HCT116 (cell line): ENCODE measurements at regions not wholly inside any gene's neighbourhood (a gene's known extent, or its start where the extent isn't known, plus 50 kb on each side); places are given as distances from the start of the nearest gene placed in this dataset.

Source experiments
- ATAC-seq: fragments of 200-7000 bp; cut with Tn5 transposase; 2 replicates; pipeline ENCODE4 v1.9.1; 2020; ENCODE audit warnings: mild to moderate bottlenecking, moderate library complexity
- BruUV-seq: library from RNA; stranded (reverse); fragments of 400-500 nt; replicated peaks from 2 replicates; lab custom pipeline; 2021; lab: Mats Ljungman, UMichigan
- CTCF ChIA-PET: fragments of 300-600 bp; sonication (Branson Sonifier 250); formaldehyde crosslinking; loops from one replicate; lab custom pipeline; 2021; ENCODE audit warnings: antibody characterized with exemption; lab: Charles Lee
- POLR2A ChIA-PET: fragments of 300-600, 350-600 bp; sonication (Branson Sonifier 250); formaldehyde crosslinking; loops from one replicate; lab custom pipeline; 2021; ENCODE audit warnings: antibody characterized with exemption; lab: Charles Lee
- RAD21 ChIA-PET, 2 experiments: fragments of 300-600 bp; sonication (Branson Sonifier 250); formaldehyde crosslinking; loops; one replicate each; lab custom pipeline; 2023; ENCODE audit warnings: low total read pairs in 2 of 2; ENCODE audit not compliant: uncharacterized antibody in 2 of 2, unreplicated experiment in 2 of 2, low non-redundant PET in 1 of 2; lab: Charles Lee
- DNase-seq: peaks from one replicate; pipeline ENCODE4 v3.0.0-alpha.2; 2010; ENCODE audit warnings: low read depth, low spot score
- H2AFZ ChIP-seq: fragments of 200-600 bp; shearing (Covaris generic), sonication (generic); 2 replicates; pipeline ENCODE4 v1.6.1; 2017; ENCODE audit warnings: low read depth, mixed run types, mixed read lengths, antibody characterized with exemption, low read length; ENCODE audit not compliant: poor library complexity, severe bottlenecking
- H3K27ac ChIP-seq: 2 replicates; pipeline ENCODE4 v1.5.1; 2012; ENCODE audit warnings: low read depth, low read length
- H3K27me3 ChIP-seq: fragments of 200-600 bp; sonication (generic); 2 replicates; pipeline ENCODE4 v1.6.1; 2016; ENCODE audit warnings: mixed run types, low read length, mixed read lengths; ENCODE audit not compliant: insufficient read depth
- H3K36me3 ChIP-seq, 2 experiments: fragments of 200-500 bp in 1 of 2; fragments of 200-600 bp in 1 of 2; sonication (Bioruptor generic) in 1 of 2; sonication (generic) in 1 of 2; 2 replicates each; pipeline versions ENCODE4 v1.5.1 to v1.6.1; 2014 to 2016; ENCODE audit warnings: low read length in 2 of 2, inconsistent platforms in 1 of 2, mixed read lengths in 1 of 2, mixed run types in 1 of 2; ENCODE audit not compliant: insufficient read depth in 2 of 2, control insufficient read depth in 1 of 2
- H3K4me1 ChIP-seq, 2 experiments: fragments of 200-600 bp in 1 of 2; sonication (generic) in 1 of 2; 2 replicates each; pipeline versions ENCODE4 v1.5.1 to v1.6.1; 2012 to 2017; ENCODE audit warnings: low read length in 2 of 2, inconsistent platforms in 1 of 2, mild to moderate bottlenecking in 1 of 2, mixed read lengths in 1 of 2, mixed run types in 1 of 2, moderate library complexity in 1 of 2; ENCODE audit not compliant: insufficient read depth in 2 of 2, control insufficient read depth in 1 of 2
- H3K4me2 ChIP-seq: fragments of 200-600 bp; sonication (generic); 2 replicates; pipeline ENCODE4 v1.6.1; 2017; ENCODE audit warnings: mixed run types, low read length, mixed read lengths
- H3K4me3 ChIP-seq, 2 experiments: fragments of 200-600 bp in 1 of 2; sonication (generic) in 1 of 2; replicated peaks in 1 of 2; 2 replicates each; pipeline ENCODE4 v1.5.1; 2011 to 2016; ENCODE audit warnings: low read length in 2 of 2, control low read depth in 1 of 2, low read depth in 1 of 2, mild to moderate bottlenecking in 1 of 2, mixed read lengths in 1 of 2, mixed run types in 1 of 2
- H3K79me2 ChIP-seq: fragments of 200-600 bp; sonication (generic); 2 replicates; pipeline ENCODE4 v1.6.1; 2017; ENCODE audit warnings: mild to moderate bottlenecking, mixed run types, low read length, moderate library complexity, mixed read lengths; ENCODE audit not compliant: insufficient read depth
- H3K9ac ChIP-seq: fragments of 200-600 bp; sonication (generic); 2 replicates; pipeline ENCODE4 v1.6.1; 2016; ENCODE audit warnings: low read length, mixed read lengths
- H3K9me2 ChIP-seq: fragments of 200-600 bp; sonication (generic), shearing (Covaris generic); 2 replicates; pipeline ENCODE4 v1.6.1; 2017; ENCODE audit warnings: mixed run types, mild to moderate bottlenecking, moderate library complexity; ENCODE audit not compliant: insufficient read depth
- H3K9me3 ChIP-seq, 2 experiments: fragments of 200-500 bp in 1 of 2; fragments of 200-600 bp in 1 of 2; sonication (Bioruptor generic) in 1 of 2; sonication (generic) in 1 of 2; 2 replicates each; pipeline ENCODE4 v1.6.1; 2014 to 2017; ENCODE audit warnings: low read length in 2 of 2, mixed read lengths in 2 of 2, inconsistent platforms in 1 of 2, low read depth in 1 of 2, mild to moderate bottlenecking in 1 of 2, mixed run types in 1 of 2, moderate library complexity in 1 of 2; ENCODE audit not compliant: control insufficient read depth in 1 of 2, insufficient read depth in 1 of 2
- H4K20me1 ChIP-seq: fragments of 200-600 bp; sonication (generic), shearing (Covaris generic); 2 replicates; pipeline ENCODE4 v1.6.1; 2017; ENCODE audit warnings: mixed run types, mild to moderate bottlenecking, moderate library complexity; ENCODE audit not compliant: insufficient read depth
- CBX3 ChIP-seq: IDR thresholded peaks from 2 replicates; pipeline ENCODE4 v1.6.1; 2012; ENCODE audit warnings: low read depth
- CEBPB ChIP-seq: IDR thresholded peaks from 2 replicates; pipeline ENCODE4 v1.6.1; 2012; ENCODE audit warnings: low read depth
- ELF1 ChIP-seq: IDR thresholded peaks from 2 replicates; pipeline ENCODE4 v1.6.1; 2012; ENCODE audit warnings: low read depth, borderline replicate concordance
- EZH2 ChIP-seq: fragments of 200-600 bp; sonication (generic); IDR thresholded peaks from 2 replicates; pipeline ENCODE4 v1.6.1; 2017; ENCODE audit warnings: antibody characterized with exemption, mixed run types
- EZH2phosphoT487 ChIP-seq: fragments of 200-600 bp; IDR thresholded peaks from 2 replicates; pipeline ENCODE4 v1.6.1; 2018; ENCODE audit warnings: antibody characterized with exemption, borderline replicate concordance
- JUND ChIP-seq: IDR thresholded peaks from 2 replicates; pipeline ENCODE4 v1.6.1; 2012
- POLR2A ChIP-seq: IDR thresholded peaks from 2 replicates; pipeline ENCODE4 v1.7.0; 2011; ENCODE audit warnings: borderline replicate concordance; ENCODE audit not compliant: insufficient read depth, insufficient read length; ENCODE audit errors: extremely low read depth
- POLR2AphosphoS5 ChIP-seq: IDR thresholded peaks from 2 replicates; pipeline ENCODE4 v1.6.1; 2011; ENCODE audit warnings: mild to moderate bottlenecking, low read depth, low read length, moderate library complexity
- RAD21 ChIP-seq: IDR thresholded peaks from 2 replicates; pipeline ENCODE4 v1.6.1; 2012; ENCODE audit warnings: low read depth, mild to moderate bottlenecking
- SRF ChIP-seq: IDR thresholded peaks from 2 replicates; pipeline ENCODE4 v1.6.1; 2012; ENCODE audit warnings: low read depth
- TCF7L2 ChIP-seq: IDR thresholded peaks from 2 replicates; pipeline ENCODE4 v1.7.0; 2011; ENCODE audit warnings: borderline replicate concordance, inconsistent platforms; ENCODE audit not compliant: insufficient read depth, insufficient read length; ENCODE audit errors: extremely low read depth
- ZFX ChIP-seq: fragments of 450-650 bp; IDR thresholded peaks from 2 replicates; pipeline ENCODE4 v1.6.1; 2017
- ZNF274 ChIP-seq: fragments of 200-500 bp; sonication (Bioruptor generic); IDR thresholded peaks from 2 replicates; pipeline ENCODE4 v1.6.1; 2014; ENCODE audit warnings: mild to moderate bottlenecking, low read depth, low read length, inconsistent platforms
- intact Hi-C: fragments of 100-400 bp; cut with micrococcal nuclease; formaldehyde crosslinking; loops from 2 replicates; pipeline ENCODE4 v1.10.0; 2022
- TF ChIP-seq, protein P1 (sequence below): IDR thresholded peaks from 2 replicates; pipeline ENCODE4 v1.6.1; 2011; ENCODE audit warnings: mild to moderate bottlenecking, low read length, moderate library complexity; ENCODE audit not compliant: insufficient replicate concordance; ENCODE audit errors: extremely low read depth
- TF ChIP-seq, protein P2 (sequence below): IDR thresholded peaks from 2 replicates; pipeline ENCODE4 v1.6.1; 2012
- TF ChIP-seq, protein P3 (sequence below): IDR thresholded peaks from 2 replicates; pipeline ENCODE4 v1.6.1; 2012
- TF ChIP-seq, protein P4 (sequence below): IDR thresholded peaks from 2 replicates; pipeline ENCODE4 v1.6.1; 2012; ENCODE audit warnings: low read depth
- TF ChIP-seq, protein P5 (sequence below), 3 experiments: fragments of 200-600 bp in 1 of 3; sonication (generic) in 1 of 3; IDR thresholded peaks in 2 of 3; conservative IDR thresholded peaks in 1 of 3; 2 replicates each; pipeline ENCODE4 v1.5.1; 2012 to 2017; ENCODE audit warnings: low read depth in 2 of 3, low read length in 2 of 3, antibody characterized with exemption in 1 of 3, borderline replicate concordance in 1 of 3, control low read depth in 1 of 3, mild to moderate bottlenecking in 1 of 3, mixed read lengths in 1 of 3, mixed run types in 1 of 3, moderate library complexity in 1 of 3; ENCODE audit not compliant: insufficient read depth in 1 of 3

DNA sequence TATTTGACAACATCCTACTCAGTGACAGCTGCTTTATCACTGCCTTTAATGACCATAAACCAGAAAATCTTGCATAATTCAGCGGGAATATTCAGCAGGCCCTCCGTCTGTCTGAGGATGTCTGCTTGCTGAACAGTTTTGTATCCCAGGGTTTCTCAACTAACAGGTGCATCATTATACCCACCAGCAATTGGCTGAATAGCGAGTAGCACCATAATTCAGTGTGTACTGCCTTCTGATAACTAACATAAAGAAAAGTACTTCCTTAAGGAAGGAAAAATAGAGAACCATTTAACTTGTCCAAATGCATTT, 680.1 kb downstream of the GALC start:
- no peak for DNase-seq
- H2AFZ ChIP-seq: no peak overlapping the region
- RAD21 ChIA-PET: no interaction called here
- H3K9ac ChIP-seq: no peak overlapping the region
- no peaks in the 10 kb centered on the region for H4K20me1 ChIP-seq
- H3K9me2 ChIP-seq: no peaks in the 10 kb centered on the region
- no peak overlapping the region for H3K27ac ChIP-seq
- H3K36me3 ChIP-seq: no peaks in the 10 kb centered on the region
- H3K9me3 ChIP-seq: peaks cover 8 to 20% of the 10 kb centered on the region in 2 experiments; a peak in 2 of 4 replicates
- no peaks in the 10 kb centered on the region for H3K4me1 ChIP-seq
- H3K79me2 ChIP-seq: no peaks in the 10 kb centered on the region
- intact Hi-C loops: no loop called here
- ATAC-seq: no peak
- TF ChIP-seq RAD21: no peak
- TF ChIP-seq SRF: no peak
- TF ChIP-seq, protein P1, sequence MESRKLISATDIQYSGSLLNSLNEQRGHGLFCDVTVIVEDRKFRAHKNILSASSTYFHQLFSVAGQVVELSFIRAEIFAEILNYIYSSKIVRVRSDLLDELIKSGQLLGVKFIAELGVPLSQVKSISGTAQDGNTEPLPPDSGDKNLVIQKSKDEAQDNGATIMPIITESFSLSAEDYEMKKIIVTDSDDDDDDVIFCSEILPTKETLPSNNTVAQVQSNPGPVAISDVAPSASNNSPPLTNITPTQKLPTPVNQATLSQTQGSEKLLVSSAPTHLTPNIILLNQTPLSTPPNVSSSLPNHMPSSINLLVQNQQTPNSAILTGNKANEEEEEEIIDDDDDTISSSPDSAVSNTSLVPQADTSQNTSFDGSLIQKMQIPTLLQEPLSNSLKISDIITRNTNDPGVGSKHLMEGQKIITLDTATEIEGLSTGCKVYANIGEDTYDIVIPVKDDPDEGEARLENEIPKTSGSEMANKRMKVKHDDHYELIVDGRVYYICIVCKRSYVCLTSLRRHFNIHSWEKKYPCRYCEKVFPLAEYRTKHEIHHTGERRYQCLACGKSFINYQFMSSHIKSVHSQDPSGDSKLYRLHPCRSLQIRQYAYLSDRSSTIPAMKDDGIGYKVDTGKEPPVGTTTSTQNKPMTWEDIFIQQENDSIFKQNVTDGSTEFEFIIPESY: no peak
- TF ChIP-seq CBX3: no peak
- TF ChIP-seq EZH2phosphoT487: no peak
- TF ChIP-seq ZNF274: no peak
- no peak for TF ChIP-seq EZH2
- TF ChIP-seq JUND: no peak
- TF ChIP-seq, protein P2, sequence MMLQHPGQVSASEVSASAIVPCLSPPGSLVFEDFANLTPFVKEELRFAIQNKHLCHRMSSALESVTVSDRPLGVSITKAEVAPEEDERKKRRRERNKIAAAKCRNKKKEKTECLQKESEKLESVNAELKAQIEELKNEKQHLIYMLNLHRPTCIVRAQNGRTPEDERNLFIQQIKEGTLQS: no peak
- TF ChIP-seq, protein P3, sequence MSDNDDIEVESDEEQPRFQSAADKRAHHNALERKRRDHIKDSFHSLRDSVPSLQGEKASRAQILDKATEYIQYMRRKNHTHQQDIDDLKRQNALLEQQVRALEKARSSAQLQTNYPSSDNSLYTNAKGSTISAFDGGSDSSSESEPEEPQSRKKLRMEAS: no peak
- TF ChIP-seq, protein P4, sequence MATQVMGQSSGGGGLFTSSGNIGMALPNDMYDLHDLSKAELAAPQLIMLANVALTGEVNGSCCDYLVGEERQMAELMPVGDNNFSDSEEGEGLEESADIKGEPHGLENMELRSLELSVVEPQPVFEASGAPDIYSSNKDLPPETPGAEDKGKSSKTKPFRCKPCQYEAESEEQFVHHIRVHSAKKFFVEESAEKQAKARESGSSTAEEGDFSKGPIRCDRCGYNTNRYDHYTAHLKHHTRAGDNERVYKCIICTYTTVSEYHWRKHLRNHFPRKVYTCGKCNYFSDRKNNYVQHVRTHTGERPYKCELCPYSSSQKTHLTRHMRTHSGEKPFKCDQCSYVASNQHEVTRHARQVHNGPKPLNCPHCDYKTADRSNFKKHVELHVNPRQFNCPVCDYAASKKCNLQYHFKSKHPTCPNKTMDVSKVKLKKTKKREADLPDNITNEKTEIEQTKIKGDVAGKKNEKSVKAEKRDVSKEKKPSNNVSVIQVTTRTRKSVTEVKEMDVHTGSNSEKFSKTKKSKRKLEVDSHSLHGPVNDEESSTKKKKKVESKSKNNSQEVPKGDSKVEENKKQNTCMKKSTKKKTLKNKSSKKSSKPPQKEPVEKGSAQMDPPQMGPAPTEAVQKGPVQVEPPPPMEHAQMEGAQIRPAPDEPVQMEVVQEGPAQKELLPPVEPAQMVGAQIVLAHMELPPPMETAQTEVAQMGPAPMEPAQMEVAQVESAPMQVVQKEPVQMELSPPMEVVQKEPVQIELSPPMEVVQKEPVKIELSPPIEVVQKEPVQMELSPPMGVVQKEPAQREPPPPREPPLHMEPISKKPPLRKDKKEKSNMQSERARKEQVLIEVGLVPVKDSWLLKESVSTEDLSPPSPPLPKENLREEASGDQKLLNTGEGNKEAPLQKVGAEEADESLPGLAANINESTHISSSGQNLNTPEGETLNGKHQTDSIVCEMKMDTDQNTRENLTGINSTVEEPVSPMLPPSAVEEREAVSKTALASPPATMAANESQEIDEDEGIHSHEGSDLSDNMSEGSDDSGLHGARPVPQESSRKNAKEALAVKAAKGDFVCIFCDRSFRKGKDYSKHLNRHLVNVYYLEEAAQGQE: no peak
- TF ChIP-seq TCF7L2: no peak
- TF ChIP-seq POLR2AphosphoS5: no peak
- TF ChIP-seq, protein P5, sequence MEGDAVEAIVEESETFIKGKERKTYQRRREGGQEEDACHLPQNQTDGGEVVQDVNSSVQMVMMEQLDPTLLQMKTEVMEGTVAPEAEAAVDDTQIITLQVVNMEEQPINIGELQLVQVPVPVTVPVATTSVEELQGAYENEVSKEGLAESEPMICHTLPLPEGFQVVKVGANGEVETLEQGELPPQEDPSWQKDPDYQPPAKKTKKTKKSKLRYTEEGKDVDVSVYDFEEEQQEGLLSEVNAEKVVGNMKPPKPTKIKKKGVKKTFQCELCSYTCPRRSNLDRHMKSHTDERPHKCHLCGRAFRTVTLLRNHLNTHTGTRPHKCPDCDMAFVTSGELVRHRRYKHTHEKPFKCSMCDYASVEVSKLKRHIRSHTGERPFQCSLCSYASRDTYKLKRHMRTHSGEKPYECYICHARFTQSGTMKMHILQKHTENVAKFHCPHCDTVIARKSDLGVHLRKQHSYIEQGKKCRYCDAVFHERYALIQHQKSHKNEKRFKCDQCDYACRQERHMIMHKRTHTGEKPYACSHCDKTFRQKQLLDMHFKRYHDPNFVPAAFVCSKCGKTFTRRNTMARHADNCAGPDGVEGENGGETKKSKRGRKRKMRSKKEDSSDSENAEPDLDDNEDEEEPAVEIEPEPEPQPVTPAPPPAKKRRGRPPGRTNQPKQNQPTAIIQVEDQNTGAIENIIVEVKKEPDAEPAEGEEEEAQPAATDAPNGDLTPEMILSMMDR (IDR thresholded peaks at IDR 0.05 in 2 of 3, conservative IDR thresholded peaks at IDR 0.05 in 1 of 3; ENCODE audit: borderline replicate concordance in 1 of 3, insufficient read depth in 1 of 3, low read depth in 2 of 3, low read length in 2 of 3): no peak
- no peak for TF ChIP-seq POLR2A
- TF ChIP-seq CEBPB: no peak
- no peak for TF ChIP-seq ELF1
- no peak for TF ChIP-seq ZFX
- H3K4me2 ChIP-seq: no peak overlapping the region
- H3K4me3 ChIP-seq: no peak overlapping the region
- CTCF ChIA-PET: no interaction called here
- no peaks in the 10 kb centered on the region for H3K27me3 ChIP-seq
- no TSS peak for BruUV-seq
- POLR2A ChIA-PET: no interaction called here
